GM03348 (cell line): ENCODE measurements at regions not wholly inside any gene's neighbourhood (a gene's known extent, or its start where the extent isn't known, plus 50 kb on each side); places are given as distances from the start of the nearest gene placed in this dataset.
"Not testable (repeated sequence)": the region's sequence is repeated elsewhere in the genome, so short reads cannot be mapped to it uniquely, and the experiment has no call there.

Experiments
- DNase-seq: peaks from one replicate; pipeline ENCODE4 v3.0.0; 2012; ENCODE audit warnings: low spot score

GRCh38 chr13:83730674-83731073, 151.6 kb downstream of the SLITRK1 start:
- no peak for DNase-seq

GRCh38 chr13:83722443-83722842, 159.8 kb downstream of the SLITRK1 start:
- no peak for DNase-seq

GRCh38 chr13:83716121-83716520, 166.2 kb downstream of the SLITRK1 start:
- DNase-seq = peak; percentile 13

GRCh38 chr13:83714236-83714635, 168.0 kb downstream of the SLITRK1 start:
- no peak for DNase-seq

- DNase-seq = no peak
Measured at GRCh38 chr13:83710133-83710515, 172.2 kb downstream of the SLITRK1 start.

- no peak for DNase-seq
Measured at GRCh38 chr13:83709426-83710132, 172.7 kb downstream of the SLITRK1 start.

- DNase-seq = no peak
Measured at GRCh38 chr13:83702021-83702420, 180.3 kb downstream of the SLITRK1 start.

- no peak for DNase-seq
Measured at GRCh38 chr13:83692800-83693199, 189.5 kb downstream of the SLITRK1 start.

GRCh38 chr13:83691966-83692365, 190.3 kb downstream of the SLITRK1 start:
- peak; percentile 42 for DNase-seq

- no peak for DNase-seq
Measured at GRCh38 chr13:83681547-83681946, 200.7 kb downstream of the SLITRK1 start.

- DNase-seq = no peak
Measured at GRCh38 chr13:83677985-83678384, 204.3 kb downstream of the SLITRK1 start.

- DNase-seq = no peak
Measured at GRCh38 chr13:83672612-83673011, 209.7 kb downstream of the SLITRK1 start.

GRCh38 chr13:83667606-83668005, 214.7 kb downstream of the SLITRK1 start:
- no peak for DNase-seq

GRCh38 chr13:83666141-83666540, 216.1 kb downstream of the SLITRK1 start:
- peak; percentile 21 for DNase-seq

GRCh38 chr13:83657281-83657680, 225.0 kb downstream of the SLITRK1 start:
- no peak for DNase-seq

- DNase-seq = not testable (repeated sequence)
Measured at GRCh38 chr13:83642617-83643016, 239.7 kb downstream of the SLITRK1 start.

GRCh38 chr13:83634601-83635000, 247.7 kb downstream of the SLITRK1 start:
- DNase-seq = no peak

- DNase-seq = peak; percentile 5
Measured at GRCh38 chr13:83633746-83634145, 248.5 kb downstream of the SLITRK1 start.

- DNase-seq = peak; percentile 4
Measured at GRCh38 chr13:83622422-83622784, 259.9 kb downstream of the SLITRK1 start.

- DNase-seq = no peak
Measured at GRCh38 chr13:83621765-83622421, 260.4 kb downstream of the SLITRK1 start.

- peak; percentile 63 for DNase-seq
Measured at GRCh38 chr13:83620530-83621220, 261.6 kb downstream of the SLITRK1 start.

GRCh38 chr13:83618966-83619365, 263.3 kb downstream of the SLITRK1 start:
- DNase-seq = peak; percentile 4

GRCh38 chr13:83613524-83613923, 268.8 kb downstream of the SLITRK1 start:
- no peak for DNase-seq
